Medulla oblongata (tissue), 1 donor: ENCODE measurements at regions not wholly inside any gene's neighbourhood (a gene's known extent, or its start where the extent isn't known, plus 50 kb on each side); places are given as distances from the start of the nearest gene placed in this dataset.
A peak's percentile ranks its signal among the peaks of the same experiment; 100 is the strongest.
"Not testable (repeated sequence)": the region's sequence is repeated elsewhere in the genome, so short reads cannot be mapped to it uniquely, and the experiment has no call there.

Source experiments
- DNase-seq: peaks from one replicate; pipeline ENCODE4 v3.0.0-alpha.2; 2015; ENCODE audit errors: extremely low spot score

DNA sequence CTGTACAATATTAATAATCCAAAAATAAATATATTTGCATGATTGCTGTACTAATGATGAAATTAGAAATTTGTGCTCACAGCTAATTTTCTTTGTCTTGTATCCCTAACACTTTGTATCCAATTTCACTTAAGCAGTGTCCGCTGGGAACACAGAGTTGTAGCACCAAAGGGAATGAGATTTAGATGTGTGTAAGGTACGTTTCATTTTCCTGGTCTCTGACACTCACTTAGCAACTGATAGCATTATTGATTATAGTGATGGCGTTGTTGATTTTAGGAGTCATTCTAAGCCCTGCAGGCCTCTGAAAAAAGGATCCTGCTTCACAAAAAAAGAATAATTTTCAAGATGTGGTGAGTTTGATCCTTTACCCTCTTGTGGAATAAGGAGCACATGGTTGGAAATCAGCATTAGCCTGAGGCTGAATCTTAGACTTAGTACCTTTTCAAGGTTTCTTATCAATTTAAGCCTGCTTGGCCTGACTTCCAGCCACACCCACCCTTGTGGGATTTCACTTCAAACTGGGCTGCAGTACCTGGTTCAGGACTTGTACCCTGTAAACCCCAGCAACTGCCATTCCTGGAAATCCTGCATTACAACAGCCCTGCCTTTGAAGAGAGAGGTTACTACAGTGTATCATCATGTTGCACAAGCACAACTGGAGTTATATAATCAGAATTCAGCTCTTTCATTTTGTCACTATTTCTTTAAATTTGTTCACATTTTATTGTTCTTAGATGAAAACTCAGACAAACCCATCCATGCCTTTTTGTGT lies 116.2 kb downstream of the RND3 start:
- DNase-seq, result no peak

DNA sequence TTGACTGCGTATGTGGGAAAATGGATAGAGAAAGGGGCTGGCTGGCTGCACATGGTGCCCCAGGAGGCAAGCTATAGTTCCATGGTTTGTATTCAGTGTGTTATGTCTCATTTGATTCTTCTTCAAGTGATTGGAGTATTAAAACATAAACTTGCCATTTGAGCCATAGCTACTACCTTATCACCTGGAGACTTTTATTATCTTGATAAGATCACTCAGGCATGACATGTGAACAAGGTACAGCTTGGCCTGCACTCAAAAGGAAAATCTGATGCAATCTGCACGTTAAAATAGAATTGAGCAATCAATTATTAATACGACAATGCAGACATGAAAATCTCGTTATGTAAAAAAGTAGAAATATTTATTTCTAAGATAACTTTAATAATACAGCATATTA lies 116.9 kb downstream of the RND3 start:
- no peak for DNase-seq

DNA sequence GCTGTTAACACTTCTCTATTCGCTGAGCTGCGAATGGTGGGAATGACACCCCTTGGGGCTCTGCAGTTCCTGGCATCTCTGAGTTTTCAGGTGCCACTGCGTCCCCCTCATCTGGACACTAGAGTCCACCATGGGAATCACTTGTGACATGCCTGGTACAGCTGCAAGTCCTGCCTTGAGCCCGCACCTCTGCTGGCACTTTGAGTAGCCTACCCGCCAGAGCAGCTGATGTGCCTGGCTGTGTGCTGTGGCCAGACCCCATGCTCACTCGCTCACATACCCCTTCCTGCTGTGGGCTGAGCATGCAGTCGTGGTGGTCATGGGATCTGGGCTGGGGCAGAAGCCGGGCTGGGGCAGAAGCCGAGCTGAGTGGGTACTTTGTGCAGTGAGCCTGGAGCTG lies 117.6 kb downstream of the RND3 start:
- no peak for DNase-seq

DNA sequence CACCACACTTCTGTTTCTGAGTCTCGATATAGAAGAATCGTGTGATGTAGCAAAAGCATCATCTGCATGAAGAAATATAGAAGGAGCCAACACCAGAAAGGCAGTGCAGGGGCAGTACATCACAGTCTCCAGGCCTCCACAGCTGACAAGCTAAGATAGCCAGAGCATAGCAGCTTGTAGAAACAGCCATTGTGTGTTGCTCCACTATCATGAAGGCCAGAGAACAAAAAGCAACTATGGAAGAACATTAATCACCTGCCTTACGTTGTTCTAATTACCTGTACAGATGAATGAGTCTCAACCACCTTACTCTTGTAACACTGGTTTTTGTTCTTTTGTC lies 129.0 kb downstream of the RND3 start:
- no peak for DNase-seq

DNA sequence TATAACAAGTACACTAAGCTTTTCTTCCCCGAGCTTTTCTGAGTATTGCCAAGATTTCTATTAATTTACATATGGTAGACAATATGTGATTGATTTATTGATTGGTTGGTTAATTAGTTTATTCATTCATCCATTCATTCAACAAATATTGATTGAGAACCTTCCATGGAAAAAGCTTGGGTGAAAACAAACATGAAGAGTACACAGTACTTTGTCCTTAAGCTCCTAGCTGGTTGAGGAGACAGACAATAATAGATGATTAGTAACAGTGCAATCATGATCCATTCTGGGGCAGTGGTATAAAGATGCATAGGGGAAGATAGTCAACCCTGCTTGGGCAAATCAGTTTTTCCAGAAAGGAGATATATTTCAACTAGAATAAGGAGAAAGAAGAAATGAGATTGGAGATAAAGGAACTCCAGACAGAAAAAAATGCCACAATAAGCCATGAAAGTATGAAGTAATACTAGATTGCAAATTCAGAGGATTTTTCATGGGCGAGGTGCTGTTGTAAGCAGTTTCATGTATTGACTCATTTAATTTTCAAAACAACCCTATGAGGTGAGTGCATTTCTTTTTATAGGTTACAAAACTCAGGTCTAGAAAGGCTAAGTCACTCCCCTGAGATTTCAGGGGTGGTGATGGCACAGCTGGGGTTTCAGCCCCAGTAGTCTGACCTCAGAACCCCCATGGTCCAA lies 129.5 kb downstream of the RND3 start:
- DNase-seq, result no peak

DNA sequence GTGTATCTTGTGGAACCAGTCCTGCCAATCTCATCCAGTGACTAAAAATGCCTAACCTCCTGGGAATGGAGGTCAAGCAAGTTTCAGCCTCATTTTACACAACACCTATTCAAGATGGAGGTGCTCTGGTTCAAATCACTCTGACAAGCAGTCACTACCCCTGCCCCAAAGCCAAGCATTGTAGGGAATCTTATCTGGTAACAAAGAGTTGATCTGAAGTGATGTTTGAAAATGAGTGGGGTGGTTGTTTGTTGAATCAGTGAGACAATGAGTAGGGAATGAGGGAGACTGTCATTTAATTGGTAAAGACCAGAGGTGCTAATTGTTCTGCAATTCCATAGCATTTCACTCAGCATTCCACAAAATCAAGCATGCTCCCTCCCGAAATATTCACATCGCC lies 132.0 kb downstream of the RND3 start:
- no peak for DNase-seq

DNA sequence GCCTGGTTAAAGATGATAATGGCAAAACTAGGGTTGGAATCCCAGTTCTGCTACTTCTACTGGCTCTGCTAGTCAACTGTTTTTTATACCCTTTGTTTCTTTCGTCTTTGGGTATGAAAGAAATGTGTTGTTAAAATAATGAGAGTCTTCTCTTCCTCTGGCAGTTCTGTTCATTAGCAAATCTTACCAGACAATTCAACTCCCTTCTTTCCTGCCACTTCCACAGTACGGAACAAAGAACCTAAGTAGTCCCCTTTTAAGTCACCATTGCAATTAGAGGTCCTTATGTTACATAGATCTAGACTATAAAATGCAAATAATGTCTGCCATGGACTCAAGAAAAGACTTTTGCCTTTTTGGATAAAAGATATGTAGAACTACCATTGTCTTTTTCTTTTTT lies 134.1 kb downstream of the RND3 start:
- DNase-seq, result no peak

DNA sequence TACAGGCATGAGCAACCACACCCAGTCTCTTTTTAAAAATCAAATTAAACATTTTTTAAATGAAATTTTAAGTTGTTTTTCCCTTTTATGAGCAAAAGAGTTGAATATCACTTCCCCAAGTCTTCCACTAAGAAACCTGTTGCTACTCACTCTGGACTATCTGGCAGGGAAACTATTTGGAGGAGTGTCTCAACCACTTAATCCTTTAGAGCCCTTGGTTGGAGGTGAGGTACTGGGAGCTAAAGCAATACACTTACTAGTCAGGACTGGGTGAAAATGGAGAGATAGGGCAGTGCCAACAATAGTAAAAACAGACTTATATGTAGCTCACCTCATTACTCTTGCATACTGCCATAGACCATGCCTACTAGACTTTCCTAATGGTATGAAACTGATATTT lies 135.5 kb downstream of the RND3 start:
- no peak for DNase-seq

DNA sequence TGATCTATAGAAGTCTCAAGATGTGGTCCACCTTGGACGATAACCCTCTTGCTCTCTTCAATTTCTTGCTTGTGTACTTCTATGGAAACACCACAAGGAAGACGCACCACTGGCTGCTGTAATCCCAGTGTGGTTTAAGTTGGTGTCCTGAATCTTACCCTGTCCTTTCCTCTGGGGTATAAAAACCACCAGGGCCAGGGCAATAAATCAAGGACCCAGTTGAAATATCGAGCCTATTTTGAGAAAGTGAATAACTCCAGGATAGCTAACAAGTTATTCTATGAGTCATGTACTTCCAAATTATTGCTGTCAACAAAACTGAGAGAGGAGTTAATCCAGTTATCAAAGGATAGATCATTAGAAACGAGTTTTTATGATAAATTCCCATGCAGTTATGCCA lies 137.0 kb downstream of the RND3 start:
- no peak for DNase-seq

DNA sequence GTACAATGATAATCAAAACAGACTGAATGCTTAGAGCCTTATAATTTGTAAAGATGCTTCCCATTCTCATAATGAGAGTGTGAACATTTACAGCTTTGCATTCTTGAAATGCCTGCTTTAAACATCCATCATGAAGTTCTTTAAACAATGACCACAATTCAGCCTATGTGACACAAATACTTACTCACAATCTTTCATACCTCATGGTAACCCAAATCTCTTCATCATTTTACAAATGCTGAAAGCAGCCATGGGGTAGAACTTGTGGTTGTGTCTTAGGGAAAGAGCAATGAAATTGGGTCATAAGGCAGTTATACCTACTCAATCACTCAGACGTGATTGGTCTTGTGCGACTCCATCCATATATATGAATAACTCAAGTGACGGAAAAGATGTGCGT lies 140.7 kb downstream of the RND3 start:
- DNase-seq, result no peak

DNA sequence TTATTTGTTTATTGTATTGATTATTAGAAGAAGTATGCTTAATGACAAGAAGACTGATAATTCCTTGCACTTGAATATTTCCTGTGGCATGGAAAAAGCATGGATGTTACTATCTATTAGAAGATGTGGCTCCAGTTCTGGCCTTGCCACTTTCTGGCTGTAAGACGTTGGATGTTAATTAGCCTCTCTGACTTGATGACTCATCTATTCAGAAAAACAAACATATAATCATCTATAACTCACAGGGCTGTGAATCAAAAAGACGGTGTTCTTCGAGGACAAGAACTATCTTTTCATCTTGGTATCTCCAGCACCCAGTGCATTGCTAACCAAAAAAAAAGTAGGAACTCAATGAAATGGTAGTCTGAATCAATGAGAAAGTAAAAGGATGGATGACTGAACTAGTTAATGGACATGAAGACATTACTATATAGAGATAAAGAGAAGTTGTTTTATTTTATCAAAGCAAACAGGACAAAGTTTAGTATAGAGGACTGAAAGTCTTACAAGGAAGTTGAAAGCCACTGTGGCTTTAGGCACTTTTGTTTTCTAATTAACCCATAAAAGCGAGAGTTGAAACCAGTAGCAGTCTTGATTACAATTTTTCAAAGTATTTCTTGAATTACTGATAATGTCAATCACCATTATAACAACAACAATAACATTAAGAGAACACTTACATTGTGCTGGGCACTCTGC lies 145.3 kb downstream of the RND3 start:
- no peak for DNase-seq

DNA sequence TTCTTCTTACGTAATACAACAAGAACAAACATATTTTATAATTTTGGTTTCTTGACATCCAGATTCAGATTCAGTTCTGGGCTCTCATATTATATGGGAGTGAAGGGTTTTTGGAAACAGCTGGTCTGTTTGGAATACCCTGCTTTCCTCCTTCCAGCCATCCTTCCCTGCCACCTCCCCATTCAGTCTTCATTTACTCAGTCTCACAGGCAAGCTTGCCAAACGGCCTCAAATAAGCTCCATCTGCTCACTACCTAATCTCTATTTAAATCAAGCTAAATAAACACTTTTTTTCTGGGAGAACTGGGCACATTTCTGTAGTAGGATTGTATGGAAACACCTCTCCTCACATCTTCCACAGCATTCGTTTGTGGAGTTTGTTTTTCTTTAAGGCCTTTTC lies 147.5 kb downstream of the RND3 start:
- DNase-seq, result no peak

DNA sequence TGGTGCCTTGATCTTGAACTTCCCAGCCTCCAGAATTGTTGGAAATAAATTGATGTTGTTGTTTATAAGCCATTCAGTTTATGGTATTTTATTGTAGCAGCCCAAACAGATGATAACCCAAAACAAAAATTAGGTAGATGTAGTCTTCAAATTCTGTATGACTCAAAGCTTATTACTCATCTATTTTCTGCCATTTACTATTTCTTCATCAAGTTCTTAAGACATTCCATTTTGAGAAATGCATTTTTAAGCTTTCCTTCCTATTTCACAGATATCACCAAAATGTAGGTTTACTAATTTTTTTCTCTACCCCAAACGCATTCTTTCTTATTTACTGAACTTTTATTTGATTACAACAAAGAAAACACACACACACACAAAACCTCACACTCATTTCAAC lies 148.2 kb downstream of the RND3 start:
- no peak for DNase-seq

DNA sequence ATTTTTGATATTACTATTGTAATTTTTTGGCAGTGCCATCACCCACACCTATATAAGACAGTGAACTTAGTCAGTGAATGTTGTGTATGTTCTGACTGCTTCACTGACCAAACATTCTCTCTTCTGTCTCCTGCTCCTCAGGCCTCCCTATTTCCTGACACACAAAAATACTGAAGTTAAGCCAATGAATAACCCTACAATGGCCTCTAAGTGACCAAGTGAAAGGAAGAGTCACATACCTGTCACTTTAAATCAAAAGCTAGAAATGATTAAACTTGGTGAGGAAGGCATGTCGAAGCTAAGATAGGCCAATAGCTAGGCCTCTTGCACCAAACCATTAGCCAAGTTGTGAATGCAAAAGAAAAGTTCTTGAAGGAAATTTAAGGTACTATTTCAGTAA lies 151.9 kb downstream of the RND3 start:
- DNase-seq, result no peak

DNA sequence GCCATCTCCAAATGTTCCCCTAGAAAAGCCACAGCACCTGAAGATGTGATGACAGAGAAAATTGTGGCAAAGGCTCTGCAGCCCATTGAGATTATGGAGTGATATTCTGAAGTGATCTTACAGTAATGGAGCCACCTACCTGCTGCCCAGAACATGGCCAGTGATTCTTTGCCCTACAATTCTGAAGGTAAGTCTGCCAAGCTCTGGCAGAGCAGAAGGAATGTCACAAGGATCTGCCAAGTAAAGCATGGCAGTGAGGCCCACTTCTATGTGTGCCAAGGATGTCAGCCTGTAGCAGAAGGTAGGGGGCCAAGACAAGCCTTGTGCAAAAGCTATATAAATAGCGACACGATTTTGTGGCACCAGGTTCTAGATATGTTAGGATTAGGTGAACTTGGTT lies 155.1 kb downstream of the RND3 start:
- DNase-seq, result peak; percentile 26

DNA sequence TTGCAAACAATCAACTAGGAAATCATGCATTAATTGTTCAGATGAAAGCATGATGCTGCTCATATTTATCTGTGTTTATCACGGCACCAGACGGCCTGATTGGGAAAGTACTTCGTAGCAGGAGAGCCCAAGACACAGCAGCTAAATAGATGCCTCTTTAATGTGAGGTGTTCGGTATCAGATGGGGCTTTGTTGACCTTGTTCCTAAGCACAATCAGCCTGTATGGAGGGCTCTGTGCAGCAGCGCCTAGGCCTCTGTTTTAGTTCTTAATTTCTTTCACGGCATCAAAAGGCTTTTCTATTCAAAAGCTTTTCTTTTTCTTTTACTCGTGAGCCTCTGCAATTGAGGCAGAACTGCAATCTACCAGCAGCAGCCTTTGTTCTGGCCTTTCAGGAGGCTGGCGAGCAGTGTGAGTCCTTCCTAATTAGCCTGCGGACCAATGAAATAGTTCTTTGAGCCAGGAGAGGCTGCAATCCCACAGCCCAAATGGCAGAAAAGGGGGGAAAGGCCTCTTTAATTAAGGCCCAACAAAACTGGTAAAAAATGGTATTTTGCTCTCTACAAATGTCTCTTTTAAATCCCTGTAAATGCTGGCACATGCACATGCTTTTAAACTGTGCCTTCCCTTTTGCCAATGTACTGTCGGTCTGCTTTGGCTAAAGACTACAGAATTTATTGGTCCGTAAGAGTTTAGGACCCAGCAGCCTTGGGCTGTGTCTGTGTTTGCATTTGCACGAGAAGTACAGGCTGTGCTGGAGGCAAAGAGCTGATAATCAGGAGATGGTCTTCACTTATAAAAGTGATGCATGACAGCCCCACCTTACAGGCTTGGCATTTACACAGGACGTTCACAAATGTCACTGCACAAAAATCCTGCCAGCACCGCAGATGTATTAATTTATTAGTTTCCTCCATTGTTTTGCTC lies 159.6 kb downstream of the RND3 start:
- peak; percentile 40 for DNase-seq

DNA sequence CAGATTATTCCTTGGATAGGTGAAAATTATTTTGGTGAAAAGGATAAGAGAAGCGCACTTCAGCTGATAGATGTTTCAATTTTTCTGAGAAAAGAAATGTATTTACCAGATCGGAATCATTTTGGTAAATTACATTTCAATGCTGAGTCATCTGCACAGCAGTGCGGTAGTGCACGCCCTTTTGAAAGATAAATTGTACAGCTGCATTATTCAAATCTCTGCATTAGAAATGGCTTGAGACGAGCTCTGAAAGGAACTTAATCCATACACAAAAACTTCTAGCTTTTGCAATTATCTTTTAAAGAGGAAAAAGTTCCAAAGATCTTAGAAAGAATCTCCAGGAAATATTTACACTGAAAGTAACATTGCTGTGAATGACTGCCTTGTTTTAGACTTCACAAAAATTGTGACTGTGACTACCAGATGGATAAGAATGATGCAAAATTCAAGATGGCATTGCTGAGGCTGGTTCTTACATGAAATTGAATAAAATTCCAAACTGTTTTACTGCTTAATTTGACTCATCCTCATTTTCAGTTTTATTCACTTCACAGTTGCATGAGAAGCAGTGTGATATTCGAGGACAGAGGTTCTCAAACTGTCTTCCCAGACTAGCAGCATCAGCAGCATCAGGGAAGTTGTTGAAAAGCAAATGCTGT lies 161.7 kb downstream of the RND3 start:
- no peak for DNase-seq

DNA sequence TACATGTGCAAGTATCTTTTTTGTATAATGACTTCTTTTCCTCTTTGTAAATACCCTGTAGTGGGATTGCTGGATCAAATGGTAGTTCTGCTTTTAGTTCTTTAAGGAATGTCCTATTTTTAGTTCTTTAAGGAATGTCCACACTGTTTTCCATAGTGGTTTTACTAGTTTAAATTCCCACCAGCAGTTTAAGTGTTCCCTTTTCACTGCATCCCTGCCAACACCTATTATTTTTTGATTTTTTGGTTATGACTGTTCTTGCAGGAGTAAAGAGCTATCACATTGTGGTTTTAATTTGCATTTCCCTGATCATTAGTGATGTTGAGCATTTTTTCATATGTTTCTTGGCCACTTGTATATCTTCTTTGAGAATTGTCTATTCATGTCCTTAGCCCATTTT lies 164.4 kb downstream of the RND3 start:
- DNase-seq, result not testable (repeated sequence)

DNA sequence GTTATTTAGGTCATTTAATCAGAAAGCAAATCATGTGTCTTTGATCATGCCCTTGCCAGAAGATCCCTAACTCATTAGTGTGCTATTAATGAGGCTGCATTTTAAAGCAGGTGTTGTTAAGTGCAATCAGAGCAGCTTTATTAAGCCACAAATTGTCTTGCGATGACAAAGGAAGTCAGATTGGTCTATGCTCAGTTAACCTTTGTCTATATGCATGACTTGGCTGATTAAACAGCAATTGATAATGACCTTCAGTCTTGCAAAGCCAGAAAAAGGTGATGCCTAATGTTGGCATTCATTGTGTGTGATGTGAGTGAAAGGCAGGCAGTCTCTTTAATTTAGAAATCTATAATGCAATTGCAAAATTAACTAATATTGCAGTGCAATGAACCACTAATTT lies 166.9 kb downstream of the RND3 start:
- DNase-seq, result no peak

DNA sequence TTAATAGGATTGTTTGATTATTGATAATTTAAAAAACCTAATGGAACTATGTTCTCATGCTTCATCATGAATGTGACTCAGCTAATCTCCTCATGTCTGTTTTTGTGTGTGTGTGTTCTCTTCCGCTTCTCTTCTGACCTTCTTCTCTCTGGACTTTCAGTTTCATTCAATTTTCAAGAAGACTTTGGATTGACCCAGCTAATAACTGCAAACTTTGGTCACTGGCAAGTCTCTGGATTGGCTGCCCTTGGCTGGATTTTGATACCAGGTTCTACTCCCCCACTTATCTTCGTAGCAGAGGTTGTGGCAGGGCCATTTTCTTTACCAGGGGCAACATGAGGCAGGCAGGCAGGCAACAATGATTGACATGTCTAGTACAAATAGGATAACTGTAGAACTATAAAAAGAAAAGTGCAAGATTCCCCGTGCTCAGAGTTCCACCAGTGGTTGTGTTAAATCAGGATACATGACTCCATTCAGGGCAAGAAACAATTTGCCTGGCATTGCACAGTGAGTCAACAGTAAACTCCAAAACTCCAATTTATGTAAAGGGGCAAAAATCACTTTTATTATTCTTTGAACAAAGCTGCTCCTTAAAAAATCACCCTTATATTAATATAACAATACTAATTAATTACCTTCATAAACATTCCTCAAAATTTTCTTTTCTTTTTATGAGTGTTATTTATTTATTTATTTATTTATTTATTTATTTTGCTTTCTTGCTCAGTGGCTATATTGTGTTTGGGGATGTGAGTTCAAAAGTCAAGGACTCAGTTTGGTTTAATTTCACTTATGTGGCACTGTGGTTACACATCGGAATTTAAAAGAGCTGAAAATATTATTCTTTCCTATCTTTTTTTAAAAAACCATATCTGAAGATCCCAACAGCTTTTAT lies 167.6 kb downstream of the RND3 start:
- no peak for DNase-seq
